Activated CD8-positive, alpha-beta memory T cell treated with anti-CD3 and anti-CD28 coated beads for 48 hours (primary cell): ENCODE measurements at regions not wholly inside any gene's neighbourhood (a gene's known extent, or its start where the extent isn't known, plus 50 kb on each side); places are given as distances from the start of the nearest gene placed in this dataset.
"Not testable (repeated sequence)": the region's sequence is repeated elsewhere in the genome, so short reads cannot be mapped to it uniquely, and the experiment has no call there.

Experiments
- DNase-seq, 3 experiments: peaks; one replicate each; pipeline ENCODE4 v3.0.0-alpha.2; 2020; ENCODE audit warnings: low read depth in 2 of 3, low spot score in 2 of 3

- DNase-seq, result not testable (repeated sequence)
Measured at GRCh38 chr2:187610450-187610849, 56.2 kb upstream of the TFPI start.

- no peak for DNase-seq
Measured at GRCh38 chr2:187612857-187613256, 58.6 kb upstream of the TFPI start.

DNA sequence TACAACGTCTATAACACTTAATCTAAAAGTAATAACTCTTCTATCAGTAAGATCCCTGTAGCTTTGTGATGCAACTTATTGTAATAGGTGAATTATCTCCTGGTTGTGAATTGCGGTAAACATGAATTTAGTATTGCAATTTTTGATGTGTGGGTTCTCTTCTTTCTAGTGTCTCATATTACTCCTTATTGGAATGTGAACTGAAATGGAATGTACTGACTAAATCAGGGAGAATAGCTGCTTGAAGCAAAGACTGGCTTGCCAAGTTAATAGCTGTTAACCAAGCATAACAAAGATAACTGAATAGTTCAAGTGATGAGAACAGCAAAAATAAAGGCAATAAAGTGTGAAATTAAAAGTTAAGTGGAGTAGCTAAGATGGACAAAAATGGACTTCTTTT, 60.5 kb upstream of the TFPI start:
- no peak for DNase-seq

DNA sequence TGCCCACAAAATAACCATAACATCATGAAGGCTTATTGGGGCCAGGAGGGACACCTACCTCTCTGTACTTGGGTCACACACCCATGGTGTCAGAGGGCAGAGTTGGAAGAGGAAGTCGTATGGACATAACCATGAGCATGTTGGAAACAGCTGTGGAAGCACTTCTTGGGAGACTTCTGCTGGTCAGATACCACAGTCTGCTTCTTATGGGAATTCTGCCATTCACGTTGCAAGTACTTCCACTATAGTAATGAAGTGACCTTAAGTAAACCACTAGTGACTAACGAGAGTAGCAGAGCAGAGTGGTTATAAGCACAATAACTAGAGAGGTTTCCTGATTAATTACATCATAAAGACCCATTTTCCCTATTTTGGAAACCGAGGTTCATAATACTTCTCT, 61.1 kb upstream of the TFPI start:
- no peak for DNase-seq

DNA sequence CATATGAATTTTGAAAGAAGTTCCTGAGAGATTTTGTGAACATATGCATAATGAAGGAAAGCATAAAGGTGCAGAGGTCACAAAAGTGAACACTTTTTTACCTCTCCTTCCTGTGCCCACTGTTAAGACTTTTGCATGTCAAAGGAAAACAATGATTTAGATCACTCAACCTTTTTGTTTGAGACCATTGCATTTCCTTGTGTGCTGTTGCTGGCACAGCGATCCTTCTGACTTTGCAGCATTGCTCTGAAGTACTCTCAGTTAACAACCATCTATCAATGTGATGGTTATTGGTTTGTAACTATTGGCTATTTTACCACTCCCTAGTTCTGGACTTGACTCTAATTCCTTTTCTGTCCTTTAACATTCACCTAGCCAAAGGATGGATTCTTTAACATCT, 61.7 kb upstream of the TFPI start:
- DNase-seq, result no peak

- no peak for DNase-seq
Measured at GRCh38 chr2:187617120-187617519, 62.9 kb upstream of the TFPI start.

DNA sequence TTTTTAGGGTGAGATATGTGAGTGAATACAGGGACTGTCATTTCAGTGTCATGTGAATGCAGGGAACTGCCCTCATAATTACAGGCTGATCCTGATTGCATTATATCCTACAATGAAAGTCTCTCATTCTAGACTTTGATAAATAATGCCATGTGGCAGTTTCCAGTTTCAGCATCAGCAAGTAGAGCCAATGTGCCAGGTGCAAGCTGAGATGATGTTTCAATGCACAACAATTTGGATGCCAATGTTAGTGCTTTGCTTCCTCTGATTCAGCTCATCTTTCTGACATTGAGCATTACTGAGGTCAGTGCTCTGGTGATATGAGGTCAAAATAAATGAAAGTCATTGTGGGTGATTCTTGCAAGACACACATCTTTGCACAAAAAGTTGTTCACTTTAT, 63.7 kb upstream of the TFPI start:
- no peak for DNase-seq

DNA sequence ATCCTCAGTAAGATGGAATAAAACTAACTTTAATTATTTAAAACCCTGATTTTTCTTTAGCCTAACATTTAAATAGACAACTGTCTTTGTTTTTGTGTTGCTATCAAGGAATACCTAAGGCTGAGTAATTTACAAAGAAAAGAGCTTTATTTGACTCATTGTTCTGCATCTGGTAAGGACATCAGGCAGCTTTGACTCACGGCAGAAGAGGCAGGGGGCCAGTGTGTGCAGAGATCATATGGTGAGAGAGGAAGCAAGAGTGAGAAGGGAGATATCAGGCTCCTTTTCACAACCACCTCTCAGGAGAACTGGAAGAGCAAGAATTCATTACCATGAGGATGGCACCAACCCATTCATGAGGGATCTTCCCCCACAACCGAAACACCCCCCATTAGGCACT, 64.6 kb upstream of the TFPI start:
- no peak for DNase-seq

DNA sequence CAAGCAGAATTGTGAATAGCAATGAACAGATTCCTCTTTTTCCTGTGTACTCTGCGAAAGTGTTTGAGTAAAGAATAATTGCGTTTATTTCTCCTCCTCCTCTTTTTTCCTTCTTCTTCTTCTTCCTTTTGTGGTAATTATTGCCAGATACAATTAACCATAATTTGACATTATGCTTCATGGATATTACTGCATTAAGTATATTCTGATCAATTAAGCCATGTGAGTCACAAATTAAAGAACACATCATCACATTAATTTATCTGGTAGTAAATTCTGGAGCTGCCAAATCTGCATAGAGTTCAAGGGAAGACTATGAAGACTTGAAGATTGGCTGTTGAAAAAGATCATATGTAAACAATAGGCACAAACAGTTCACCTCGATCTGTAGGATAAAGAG, 72.9 kb upstream of the TFPI start:
- DNase-seq, result no peak

GRCh38 chr2:187636731-187637391, 82.6 kb upstream of the TFPI start:
- not testable (repeated sequence) for DNase-seq

GRCh38 chr2:187637392-187637740, 83.1 kb upstream of the TFPI start:
- DNase-seq, result not testable (repeated sequence)

DNA sequence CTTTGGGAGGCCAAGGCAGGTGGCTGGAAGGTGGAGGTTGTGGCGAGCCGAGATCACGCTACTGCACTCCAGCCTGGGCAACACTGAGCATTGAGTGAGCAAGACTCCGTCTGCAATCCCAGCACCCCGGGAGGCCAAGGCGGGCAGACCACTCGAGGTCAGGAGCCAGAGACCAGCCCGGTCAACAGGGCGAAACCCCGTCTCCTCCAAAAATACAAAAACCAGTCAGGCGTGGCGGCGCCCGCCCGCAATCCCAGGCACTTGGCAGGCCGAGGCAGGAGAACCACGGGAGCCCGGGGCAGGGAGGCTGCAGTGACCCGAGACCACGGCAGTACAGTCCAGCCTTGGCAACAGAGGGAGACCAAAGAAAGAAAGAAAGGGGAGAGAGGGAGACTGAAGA, 83.5 kb upstream of the TFPI start:
- DNase-seq, result not testable (repeated sequence)

GRCh38 chr2:187638840-187639239, 84.6 kb upstream of the TFPI start:
- no peak for DNase-seq

GRCh38 chr2:187640926-187641510, 86.8 kb upstream of the TFPI start:
- no peak for DNase-seq

DNA sequence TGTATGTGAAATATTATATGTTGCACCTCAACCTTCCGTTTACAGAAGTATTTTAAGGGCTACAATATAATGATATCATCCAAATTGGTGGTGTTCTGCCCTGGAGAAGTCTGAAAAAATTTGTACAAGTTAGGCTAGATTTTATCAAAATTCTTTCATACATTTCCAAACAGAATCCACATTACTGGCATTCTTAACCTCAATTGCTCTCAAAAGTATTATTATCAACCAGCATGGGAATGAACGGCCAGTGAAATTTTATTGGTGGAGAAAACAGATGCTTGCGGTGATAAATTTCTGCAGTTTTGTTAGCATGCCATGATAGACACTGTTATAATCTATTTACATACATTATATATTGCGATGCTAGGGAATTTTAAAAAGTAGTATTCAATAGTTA, 88.3 kb upstream of the TFPI start:
- no peak for DNase-seq

GRCh38 chr2:187644486-187644885, 90.3 kb upstream of the TFPI start:
- no peak for DNase-seq

DNA sequence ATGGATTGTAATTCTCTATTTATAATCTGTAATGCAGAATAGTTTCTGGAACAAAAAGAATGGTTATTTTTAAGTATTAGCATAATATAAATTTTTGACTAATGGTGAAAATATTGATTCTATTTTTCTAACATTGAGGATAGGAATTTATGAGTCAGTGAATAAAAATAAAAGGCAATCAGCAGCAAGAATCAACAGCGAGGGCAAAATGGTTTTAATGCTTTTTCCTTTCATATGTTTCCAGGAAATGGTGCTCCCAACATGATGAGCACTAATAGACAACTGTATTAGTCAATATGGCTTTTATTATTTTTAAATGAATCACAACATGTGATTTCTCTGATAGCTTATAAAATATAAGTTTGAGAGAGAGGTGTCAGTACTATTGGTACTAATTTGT, 90.7 kb upstream of the TFPI start:
- no peak for DNase-seq

- no peak for DNase-seq
Measured at GRCh38 chr2:187646556-187646955, 92.3 kb upstream of the TFPI start.

- DNase-seq, result no peak
Measured at GRCh38 chr2:187654535-187654934, 100.3 kb upstream of the TFPI start.

GRCh38 chr2:187655001-187655400, 100.8 kb upstream of the TFPI start:
- no peak for DNase-seq

- no peak for DNase-seq
Measured at GRCh38 chr2:187656123-187656522, 101.9 kb upstream of the TFPI start.

DNA sequence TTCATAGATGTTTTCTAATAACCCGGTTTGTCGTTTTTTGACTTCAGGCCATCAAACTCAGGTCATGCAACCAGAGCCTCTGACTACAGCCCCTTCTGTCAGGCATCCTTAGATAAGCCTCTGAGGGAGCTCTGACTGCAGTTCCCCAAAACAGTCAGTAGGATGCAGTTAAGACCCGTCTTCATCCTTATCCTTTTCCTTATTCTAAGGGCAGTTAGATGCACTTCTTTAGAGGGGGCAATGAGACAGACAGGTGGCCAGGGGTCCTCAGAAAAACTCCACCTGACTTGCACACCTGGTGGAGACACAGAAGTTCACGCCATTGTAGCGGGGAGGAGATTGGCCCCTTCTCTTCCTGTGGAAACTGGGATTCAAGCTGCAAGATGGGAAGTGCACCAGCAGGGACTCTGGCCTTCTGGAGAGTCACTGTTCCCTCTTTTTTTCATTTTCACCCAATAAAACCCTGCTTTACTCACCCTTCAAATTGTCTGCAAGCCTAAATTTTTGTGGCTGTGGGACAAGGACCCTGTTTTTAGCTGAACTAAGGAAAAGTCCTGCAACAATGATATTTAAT, 104.8 kb upstream of the TFPI start:
- DNase-seq, result no peak

GRCh38 chr2:187676050-187676449, 121.8 kb upstream of the TFPI start:
- not testable (repeated sequence) for DNase-seq
